Right lobe of liver (tissue), 6 donors: ENCODE measurements at regions not wholly inside any gene's neighbourhood (a gene's known extent, or its start where the extent isn't known, plus 50 kb on each side); places are given as distances from the start of the nearest gene placed in this dataset.
A peak's percentile ranks its signal among the peaks of the same experiment; 100 is the strongest.

Source experiments
- ATAC-seq, 4 donors: fragments of 200-7000 bp; cut with Tn5 transposase; one replicate each; pipeline ENCODE4 v1.9.1; 2020; ENCODE audit warnings: mild to moderate bottlenecking in 4 of 4, moderate library complexity in 4 of 4
- DNase-seq, 3 donors: peaks; one replicate each; pipeline ENCODE4 v3.0.0-alpha.2; 2020
- H3K27ac ChIP-seq, 3 donors: fragments of 200-600 bp; one replicate each; pipeline ENCODE4 v1.8.0; 2022
- H3K27me3 ChIP-seq, 2 donors: fragments of 200-600 bp; one replicate each; pipeline ENCODE4 v1.8.0; 2022
- H3K36me3 ChIP-seq, 4 donors: fragments of 200-600 bp; sonication (generic) in 1 of 4; one replicate each; pipeline versions ENCODE4 v1.5.1 to v1.8.0; 2017 to 2022; ENCODE audit warnings: control low read depth in 1 of 4
- H3K4me1 ChIP-seq, 4 donors: fragments of 200-600 bp; sonication (generic) in 1 of 4; one replicate each; pipeline versions ENCODE4 v1.5.1 to v1.8.0; 2017 to 2022; ENCODE audit warnings: control low read depth in 1 of 4
- H3K4me3 ChIP-seq, 3 donors: fragments of 200-600 bp; one replicate each; pipeline ENCODE4 v1.8.0; 2022
- H3K9me3 ChIP-seq, 4 donors: fragments of 200-600 bp; sonication (generic) in 1 of 4; one replicate each; pipeline versions ENCODE4 v1.5.1 to v1.8.0; 2017 to 2022; ENCODE audit warnings: control low read depth in 1 of 4
- POLR2A ChIP-seq: fragments of 450-650 bp; IDR thresholded peaks from one replicate; pipeline ENCODE4 v1.6.1; 2017; ENCODE audit warnings: antibody characterized with exemption, mild to moderate bottlenecking
- WGBS: methylation state at CpG from one replicate; pipeline ENCODE4 v1.1.6; 2018; ENCODE audit warnings: low coverage, low lambda C conversion rate; ENCODE audit not compliant: insufficient coverage; ENCODE audit errors: missing lambda C conversion rate; 5-methylcytosine and 5-hydroxymethylcytosine counted together
- intact Hi-C, 2 donors: fragments of 100-400 bp; cut with DNase I; formaldehyde crosslinking; loops; one replicate each; pipeline versions ENCODE4 v1.11.2 to v1.14.1; 2022
- TF ChIP-seq, protein P1 (sequence below), 4 donors: fragments of 200-600 bp in 3 of 4; fragments of 450-650 bp in 1 of 4; IDR thresholded peaks; one replicate each; pipeline versions ENCODE4 v1.5.1 to v1.8.0; 2016 to 2022; ENCODE audit warnings: antibody characterized with exemption in 4 of 4, mild to moderate bottlenecking in 2 of 4
- donor health status: DM: no; HTN: yes; CAD: no.
- donor health status: DM: no; HTN: no; CAD: no.
- donor health status: DM: no; HTN: no; CAD: no.
- donor health status: DM: no; HTN: yes; CAD: no.
- donor health status: DM: no; HTN: yes; CAD: no.

DNA sequence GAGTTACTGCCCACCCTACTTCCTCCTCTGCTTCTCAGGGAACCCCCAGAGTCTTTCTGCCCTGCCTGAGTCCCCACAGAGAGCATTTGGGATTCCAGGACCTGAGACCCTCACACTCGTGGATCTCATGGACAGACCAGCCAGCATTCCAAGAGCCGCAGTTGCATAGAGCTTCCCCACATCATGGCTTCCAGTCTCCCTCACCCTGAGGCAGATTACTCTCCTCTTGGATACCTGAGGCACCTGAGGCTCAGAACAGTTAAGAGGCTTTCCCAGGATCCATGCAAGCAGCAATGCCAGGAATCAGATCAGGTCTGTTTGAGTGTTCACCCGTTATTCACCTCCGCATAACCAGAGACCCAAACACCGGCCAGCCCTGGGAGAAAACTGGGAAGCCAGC lies 102.2 kb downstream of the TRIM29 start:
- intact Hi-C loops = no loop called here
- ATAC-seq (no peak), DNase-seq (no peak)
- 78% methylated on average over 5 of the region's 5 CpGs for WGBS
- Histone ChIP-seq H3K36me3 (no peaks in the 10 kb centered on the region), H3K27ac (no peak overlapping the region), H3K9me3 (no peaks in the 10 kb centered on the region), H3K27me3 (no peaks in the 10 kb centered on the region), H3K4me3 (no peak overlapping the region), H3K4me1 (no peaks in the 10 kb centered on the region)
- TF ChIP-seq POLR2A = no peak
- TF ChIP-seq, protein P1, sequence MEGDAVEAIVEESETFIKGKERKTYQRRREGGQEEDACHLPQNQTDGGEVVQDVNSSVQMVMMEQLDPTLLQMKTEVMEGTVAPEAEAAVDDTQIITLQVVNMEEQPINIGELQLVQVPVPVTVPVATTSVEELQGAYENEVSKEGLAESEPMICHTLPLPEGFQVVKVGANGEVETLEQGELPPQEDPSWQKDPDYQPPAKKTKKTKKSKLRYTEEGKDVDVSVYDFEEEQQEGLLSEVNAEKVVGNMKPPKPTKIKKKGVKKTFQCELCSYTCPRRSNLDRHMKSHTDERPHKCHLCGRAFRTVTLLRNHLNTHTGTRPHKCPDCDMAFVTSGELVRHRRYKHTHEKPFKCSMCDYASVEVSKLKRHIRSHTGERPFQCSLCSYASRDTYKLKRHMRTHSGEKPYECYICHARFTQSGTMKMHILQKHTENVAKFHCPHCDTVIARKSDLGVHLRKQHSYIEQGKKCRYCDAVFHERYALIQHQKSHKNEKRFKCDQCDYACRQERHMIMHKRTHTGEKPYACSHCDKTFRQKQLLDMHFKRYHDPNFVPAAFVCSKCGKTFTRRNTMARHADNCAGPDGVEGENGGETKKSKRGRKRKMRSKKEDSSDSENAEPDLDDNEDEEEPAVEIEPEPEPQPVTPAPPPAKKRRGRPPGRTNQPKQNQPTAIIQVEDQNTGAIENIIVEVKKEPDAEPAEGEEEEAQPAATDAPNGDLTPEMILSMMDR (IDR thresholded peaks at IDR 0.05) = no peak

DNA sequence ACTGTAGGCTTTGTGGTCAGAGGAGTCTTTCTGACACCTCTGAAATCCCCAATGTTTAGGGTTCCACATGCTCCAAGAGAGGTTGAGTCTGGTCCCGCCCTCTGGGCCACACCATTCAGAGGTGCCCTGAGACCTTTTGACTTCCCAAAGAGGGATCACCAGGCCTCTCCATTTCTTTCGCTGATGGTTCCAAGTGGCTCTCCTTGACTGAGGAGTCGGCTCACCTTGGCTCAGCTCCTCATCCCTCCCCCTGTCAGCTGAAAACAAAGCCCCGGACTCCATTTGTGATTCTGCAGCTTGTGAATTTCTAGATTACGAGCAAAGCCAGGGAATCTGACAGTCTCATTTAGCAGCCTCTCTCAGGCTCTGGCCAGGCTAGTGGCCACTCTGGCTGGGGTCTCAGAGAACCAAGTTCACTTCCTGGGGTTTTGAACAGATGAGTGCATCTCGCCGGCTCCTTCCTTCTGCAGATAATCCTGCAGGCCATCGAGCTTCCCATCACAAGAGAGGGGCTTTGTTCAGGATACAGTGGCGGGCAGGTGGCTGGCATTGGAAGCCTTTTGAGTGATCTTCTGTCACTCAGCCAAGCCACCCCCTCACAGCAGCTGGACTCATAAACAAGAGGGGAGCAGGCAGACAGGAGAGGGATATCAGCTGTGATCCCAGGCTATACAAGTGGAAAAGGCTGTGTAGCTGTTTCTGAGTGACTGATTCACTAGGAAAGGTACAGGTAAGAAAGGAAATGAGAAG lies 102.9 kb downstream of the TRIM29 start:
- DNase-seq (no peak), ATAC-seq (no peak)
- Histone ChIP-seq H3K27ac (no peak overlapping the region), H3K4me1 (no peaks in the 10 kb centered on the region), H3K27me3 (no peaks in the 10 kb centered on the region), H3K36me3 (no peaks in the 10 kb centered on the region), H3K9me3 (no peaks in the 10 kb centered on the region), H3K4me3 (no peak overlapping the region)
- intact Hi-C loops = no loop called here
- WGBS = 69% methylated on average over 5 of the region's 9 CpGs
- TF ChIP-seq, protein P1 (IDR thresholded peaks at IDR 0.05) = no peak
- TF ChIP-seq POLR2A = no peak

DNA sequence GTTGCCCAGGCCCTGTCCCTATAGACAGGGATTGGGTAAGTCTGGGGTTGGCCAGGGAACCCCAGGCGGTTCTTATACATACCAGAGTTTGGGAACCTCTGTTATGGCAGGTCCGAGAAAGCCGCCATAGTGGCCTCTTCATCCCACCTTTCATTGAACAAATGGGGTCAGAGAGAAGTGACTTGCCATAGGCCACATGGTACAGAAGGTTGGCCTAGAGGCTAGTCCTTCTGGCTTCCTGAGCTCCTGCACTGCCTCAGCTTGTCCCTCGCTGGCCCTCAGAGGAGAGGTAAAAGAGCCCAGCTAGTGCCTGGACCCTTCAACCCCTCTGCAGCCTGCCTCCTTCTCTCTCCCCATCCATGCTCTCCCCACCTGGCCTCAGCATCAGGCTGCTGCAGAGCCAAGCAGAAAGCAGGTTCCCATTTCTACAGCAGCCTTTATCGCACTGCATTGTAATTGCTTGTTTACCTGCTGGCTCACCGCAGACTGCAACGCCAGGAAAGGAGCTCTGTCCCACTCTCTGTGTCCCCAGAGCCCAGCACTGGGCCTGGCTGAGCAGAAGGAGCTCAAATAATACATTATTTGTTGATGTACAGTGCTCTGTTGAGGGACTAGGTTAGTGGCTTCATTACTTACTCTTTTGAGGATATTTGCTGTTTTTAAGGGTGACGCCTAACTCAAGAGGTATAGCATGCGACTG lies 103.6 kb downstream of the TRIM29 start:
- H3K4me1 ChIP-seq = no peaks in the 10 kb centered on the region
- H3K9me3 ChIP-seq = no peaks in the 10 kb centered on the region
- H3K27me3 ChIP-seq = no peaks in the 10 kb centered on the region
- H3K36me3 ChIP-seq = no peaks in the 10 kb centered on the region
- 75% methylated on average over 3 of the region's 9 CpGs for WGBS
- no peak for ATAC-seq
- TF ChIP-seq POLR2A = no peak
- TF ChIP-seq, protein P1 (IDR thresholded peaks at IDR 0.05) = no peak
- no peak overlapping the region for H3K4me3 ChIP-seq
- no peak for DNase-seq
- intact Hi-C loops = no loop called here
- H3K27ac ChIP-seq = no peak overlapping the region

DNA sequence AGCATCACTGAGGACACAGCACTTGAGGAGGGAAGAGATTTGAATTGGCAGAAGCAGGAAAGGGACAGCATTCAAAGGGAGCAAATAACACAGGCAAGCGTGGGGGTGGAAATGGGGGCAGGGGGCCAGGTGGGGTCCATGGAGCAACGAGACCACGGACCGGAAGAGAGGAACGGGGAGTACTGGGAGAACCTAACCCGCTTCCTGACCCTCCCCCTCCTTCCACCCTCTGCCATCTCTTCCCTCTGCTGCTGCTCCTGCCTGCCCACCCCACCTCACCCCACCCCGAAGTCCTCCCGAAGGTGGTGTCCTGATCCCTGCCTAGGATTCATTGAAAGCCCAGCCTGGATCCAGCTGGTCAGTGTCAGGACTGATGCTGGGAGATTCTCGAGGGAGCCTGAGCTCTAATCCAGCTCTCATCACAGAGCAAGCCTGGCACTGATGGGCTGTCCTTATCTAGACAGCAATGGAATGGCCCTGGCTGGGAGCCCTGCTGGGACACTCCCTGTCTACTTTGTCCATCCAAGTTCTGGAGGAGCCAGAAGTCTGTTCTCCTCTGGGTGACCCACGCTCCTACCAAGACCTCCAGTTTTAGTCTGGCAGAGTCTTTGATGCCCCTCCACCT lies 105.0 kb downstream of the TRIM29 start:
- Histone ChIP-seq H3K9me3 (no peaks in the 10 kb centered on the region), H3K36me3 (no peaks in the 10 kb centered on the region), H3K4me1 (no peaks in the 10 kb centered on the region), H3K27me3 (no peaks in the 10 kb centered on the region), H3K27ac (no peak overlapping the region), H3K4me3 (no peak overlapping the region)
- TF ChIP-seq, protein P1 (IDR thresholded peaks at IDR 0.05) = no peak
- no peak for TF ChIP-seq POLR2A
- ATAC-seq (peak in 2 of 4 donors; percentile 22 to 44), DNase-seq (no peak)
- intact Hi-C loops = no loop called here
- WGBS = 52% methylated on average over 9 of the region's 10 CpGs
